BJ (cell line): ENCODE measurements at regions not wholly inside any gene's neighbourhood (a gene's known extent, or its start where the extent isn't known, plus 50 kb on each side); places are given as distances from the start of the nearest gene placed in this dataset.

Experiments used
- CTCF ChIA-PET: fragments of 350-600 bp; formaldehyde crosslinking; extraction: SDS; loops from one replicate; lab custom pipeline; 2021; ENCODE audit warnings: antibody characterized with exemption, inconsistent platforms; lab: Yijun Ruan, JAX
- POLR2A ChIA-PET: fragments of 300-600 bp; sonication (Branson Sonifier 250); formaldehyde crosslinking; extraction: SDS; loops from one replicate; lab custom pipeline; 2021; ENCODE audit warnings: antibody characterized with exemption; lab: Charles Lee
- DNase-seq: peaks from one replicate; pipeline ENCODE4 v3.0.0-alpha.2; 2011; ENCODE audit warnings: low read depth
- H3K27me3 ChIP-seq: 2 replicates; pipeline ENCODE4 v1.6.0; 2011; ENCODE audit warnings: low read length; ENCODE audit not compliant: control insufficient read depth, insufficient read depth
- H3K36me3 ChIP-seq: 2 replicates; pipeline ENCODE4 v1.5.1; 2011; ENCODE audit warnings: low read length; ENCODE audit not compliant: control insufficient read depth, insufficient read depth
- H3K4me3 ChIP-seq: 2 replicates; pipeline ENCODE4 v1.5.1; 2011; ENCODE audit warnings: low read depth, mild to moderate bottlenecking, control low read depth, low read length
- CTCF ChIP-seq: IDR thresholded peaks from 2 replicates; pipeline ENCODE4 v1.5.1; 2011; ENCODE audit warnings: low read depth, mild to moderate bottlenecking, control low read depth, inconsistent platforms, low read length, moderate library complexity; ENCODE audit not compliant: insufficient read depth

GRCh38 chr10:63707254-63707910, 186.2 kb downstream of the REEP3 start:
- no peak for TF ChIP-seq CTCF
- Histone ChIP-seq H3K4me3 (no peak overlapping the region), H3K27me3 (no peaks in the 10 kb centered on the region), H3K36me3 (no peaks in the 10 kb centered on the region)
- ChIA-PET POLR2A (interaction anchor here (0.6 kb wide), 1 partner anchor 76 kb away, joined by 3 read pairs; no protein-coding TSS in a partner anchor), CTCF (interaction anchor here (0.6 to 2.1 kb wide), 6 partner anchors 8 to 439 kb away, joined by 3 to 7 read pairs (median 3); no protein-coding TSS in a partner anchor)
- peak; percentile 99 for DNase-seq

DNA sequence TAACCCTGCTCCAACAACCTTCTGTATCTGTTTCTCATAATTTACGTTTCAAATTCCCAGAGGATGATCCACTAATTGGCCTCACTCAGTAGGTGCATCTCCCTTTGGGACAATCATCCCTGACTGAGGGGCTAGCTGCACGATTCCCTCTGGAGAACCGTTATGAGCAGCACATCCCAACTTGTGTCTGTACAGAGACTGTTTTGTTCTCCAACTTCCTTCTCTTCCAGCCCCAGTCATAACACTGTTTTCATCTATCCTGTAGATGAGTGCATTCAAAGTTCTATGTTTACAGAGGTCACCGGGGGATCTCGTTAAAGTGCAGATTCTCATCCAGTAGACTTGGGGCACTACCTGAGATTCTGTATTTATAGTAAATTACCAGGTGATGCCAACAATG, 187.2 kb downstream of the REEP3 start:
- ChIA-PET POLR2A (no interaction called here), CTCF (interaction anchor here (2.1 kb wide), 1 partner anchor 12 kb away, joined by 7 read pairs; no protein-coding TSS in a partner anchor)
- TF ChIP-seq CTCF, result no peak
- no peak overlapping the region for H3K4me3 ChIP-seq
- no peaks in the 10 kb centered on the region for H3K27me3 ChIP-seq
- no peaks in the 10 kb centered on the region for H3K36me3 ChIP-seq
- no peak for DNase-seq

DNA sequence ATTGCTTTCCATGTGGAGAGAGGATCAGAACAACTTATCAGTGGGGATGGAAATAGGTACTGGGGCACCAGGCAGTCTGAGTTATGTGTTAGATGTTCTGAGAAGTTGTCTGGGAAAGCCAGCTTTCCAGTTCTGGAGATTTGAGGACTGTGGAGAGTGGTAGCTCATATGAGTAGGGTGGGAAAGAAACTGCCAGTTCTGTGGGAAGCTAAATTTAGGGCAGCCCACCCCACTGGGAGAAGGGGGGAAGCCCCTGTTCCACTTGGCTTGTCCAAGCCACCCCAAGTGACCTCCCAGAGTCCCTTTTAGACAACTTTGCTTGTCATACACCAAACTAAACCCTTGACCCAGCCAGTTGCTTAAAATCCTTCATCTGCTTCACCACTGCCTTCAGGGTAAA, 189.5 kb downstream of the REEP3 start:
- TF ChIP-seq CTCF, result no peak
- Histone ChIP-seq H3K4me3 (no peak overlapping the region), H3K36me3 (no peaks in the 10 kb centered on the region), H3K27me3 (no peaks in the 10 kb centered on the region)
- DNase-seq, result no peak
- CTCF ChIA-PET, result interaction anchor here (0.6 to 1.2 kb wide), 2 partner anchors 9 to 246 kb away, joined by 5 to 6 read pairs; no protein-coding TSS in a partner anchor
- POLR2A ChIA-PET, result no interaction called here

- ChIA-PET POLR2A (no interaction called here), CTCF (interaction anchor here (1.2 to 1.7 kb wide), 3 partner anchors 9 to 13 kb away, joined by 3 to 6 read pairs (median 3); no protein-coding TSS in a partner anchor)
- H3K36me3 ChIP-seq, result no peaks in the 10 kb centered on the region
- TF ChIP-seq CTCF, result no peak
- no peaks in the 10 kb centered on the region for H3K27me3 ChIP-seq
- no peak for DNase-seq
- H3K4me3 ChIP-seq, result no peak overlapping the region
These were observed 190.2 kb downstream of the REEP3 start for GRCh38 chr10:63711361-63711760.

GRCh38 chr10:63711867-63712716, 190.9 kb downstream of the REEP3 start:
- ChIA-PET POLR2A (no interaction called here), CTCF (interaction anchor here (0.5 to 1.8 kb wide), 6 partner anchors 8 to 545 kb away, joined by 3 to 6 read pairs (median 4); no protein-coding TSS in a partner anchor)
- no peak for TF ChIP-seq CTCF

More at GRCh38 chr10:63711867-63712716, 190.9 kb downstream of the REEP3 start:
- H3K36me3 ChIP-seq, result no peaks in the 10 kb centered on the region
- H3K27me3 ChIP-seq, result no peaks in the 10 kb centered on the region
- no peak overlapping the region for H3K4me3 ChIP-seq
- DNase-seq, result peak; percentile 87
